ENCODE measurements at regions not wholly inside any gene's neighbourhood (a gene's known extent, or its start where the extent isn't known, plus 50 kb on each side); places are given as distances from the start of the nearest gene placed in this dataset.

DNA sequence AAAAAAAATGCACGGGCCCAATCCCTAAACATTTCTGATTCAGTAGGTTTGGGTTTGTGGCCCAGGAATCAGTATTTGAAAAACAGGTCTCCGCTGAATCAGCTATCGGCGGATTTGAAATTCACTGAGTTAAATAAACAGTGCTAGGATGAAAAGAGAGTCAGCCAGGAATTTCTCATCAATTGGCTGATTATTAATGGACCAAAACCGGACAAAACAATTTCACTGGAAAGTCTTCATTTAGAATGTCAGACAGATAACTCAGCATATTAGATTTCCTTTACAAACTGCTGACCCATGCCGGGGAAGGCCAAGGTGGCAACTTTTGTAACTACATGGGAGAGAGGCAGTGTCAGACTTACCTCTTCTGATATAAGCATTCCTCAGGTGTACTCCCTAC is 99.4 kb upstream of the LSM6 start (continued):
- TF ChIP-seq, protein P1, sequence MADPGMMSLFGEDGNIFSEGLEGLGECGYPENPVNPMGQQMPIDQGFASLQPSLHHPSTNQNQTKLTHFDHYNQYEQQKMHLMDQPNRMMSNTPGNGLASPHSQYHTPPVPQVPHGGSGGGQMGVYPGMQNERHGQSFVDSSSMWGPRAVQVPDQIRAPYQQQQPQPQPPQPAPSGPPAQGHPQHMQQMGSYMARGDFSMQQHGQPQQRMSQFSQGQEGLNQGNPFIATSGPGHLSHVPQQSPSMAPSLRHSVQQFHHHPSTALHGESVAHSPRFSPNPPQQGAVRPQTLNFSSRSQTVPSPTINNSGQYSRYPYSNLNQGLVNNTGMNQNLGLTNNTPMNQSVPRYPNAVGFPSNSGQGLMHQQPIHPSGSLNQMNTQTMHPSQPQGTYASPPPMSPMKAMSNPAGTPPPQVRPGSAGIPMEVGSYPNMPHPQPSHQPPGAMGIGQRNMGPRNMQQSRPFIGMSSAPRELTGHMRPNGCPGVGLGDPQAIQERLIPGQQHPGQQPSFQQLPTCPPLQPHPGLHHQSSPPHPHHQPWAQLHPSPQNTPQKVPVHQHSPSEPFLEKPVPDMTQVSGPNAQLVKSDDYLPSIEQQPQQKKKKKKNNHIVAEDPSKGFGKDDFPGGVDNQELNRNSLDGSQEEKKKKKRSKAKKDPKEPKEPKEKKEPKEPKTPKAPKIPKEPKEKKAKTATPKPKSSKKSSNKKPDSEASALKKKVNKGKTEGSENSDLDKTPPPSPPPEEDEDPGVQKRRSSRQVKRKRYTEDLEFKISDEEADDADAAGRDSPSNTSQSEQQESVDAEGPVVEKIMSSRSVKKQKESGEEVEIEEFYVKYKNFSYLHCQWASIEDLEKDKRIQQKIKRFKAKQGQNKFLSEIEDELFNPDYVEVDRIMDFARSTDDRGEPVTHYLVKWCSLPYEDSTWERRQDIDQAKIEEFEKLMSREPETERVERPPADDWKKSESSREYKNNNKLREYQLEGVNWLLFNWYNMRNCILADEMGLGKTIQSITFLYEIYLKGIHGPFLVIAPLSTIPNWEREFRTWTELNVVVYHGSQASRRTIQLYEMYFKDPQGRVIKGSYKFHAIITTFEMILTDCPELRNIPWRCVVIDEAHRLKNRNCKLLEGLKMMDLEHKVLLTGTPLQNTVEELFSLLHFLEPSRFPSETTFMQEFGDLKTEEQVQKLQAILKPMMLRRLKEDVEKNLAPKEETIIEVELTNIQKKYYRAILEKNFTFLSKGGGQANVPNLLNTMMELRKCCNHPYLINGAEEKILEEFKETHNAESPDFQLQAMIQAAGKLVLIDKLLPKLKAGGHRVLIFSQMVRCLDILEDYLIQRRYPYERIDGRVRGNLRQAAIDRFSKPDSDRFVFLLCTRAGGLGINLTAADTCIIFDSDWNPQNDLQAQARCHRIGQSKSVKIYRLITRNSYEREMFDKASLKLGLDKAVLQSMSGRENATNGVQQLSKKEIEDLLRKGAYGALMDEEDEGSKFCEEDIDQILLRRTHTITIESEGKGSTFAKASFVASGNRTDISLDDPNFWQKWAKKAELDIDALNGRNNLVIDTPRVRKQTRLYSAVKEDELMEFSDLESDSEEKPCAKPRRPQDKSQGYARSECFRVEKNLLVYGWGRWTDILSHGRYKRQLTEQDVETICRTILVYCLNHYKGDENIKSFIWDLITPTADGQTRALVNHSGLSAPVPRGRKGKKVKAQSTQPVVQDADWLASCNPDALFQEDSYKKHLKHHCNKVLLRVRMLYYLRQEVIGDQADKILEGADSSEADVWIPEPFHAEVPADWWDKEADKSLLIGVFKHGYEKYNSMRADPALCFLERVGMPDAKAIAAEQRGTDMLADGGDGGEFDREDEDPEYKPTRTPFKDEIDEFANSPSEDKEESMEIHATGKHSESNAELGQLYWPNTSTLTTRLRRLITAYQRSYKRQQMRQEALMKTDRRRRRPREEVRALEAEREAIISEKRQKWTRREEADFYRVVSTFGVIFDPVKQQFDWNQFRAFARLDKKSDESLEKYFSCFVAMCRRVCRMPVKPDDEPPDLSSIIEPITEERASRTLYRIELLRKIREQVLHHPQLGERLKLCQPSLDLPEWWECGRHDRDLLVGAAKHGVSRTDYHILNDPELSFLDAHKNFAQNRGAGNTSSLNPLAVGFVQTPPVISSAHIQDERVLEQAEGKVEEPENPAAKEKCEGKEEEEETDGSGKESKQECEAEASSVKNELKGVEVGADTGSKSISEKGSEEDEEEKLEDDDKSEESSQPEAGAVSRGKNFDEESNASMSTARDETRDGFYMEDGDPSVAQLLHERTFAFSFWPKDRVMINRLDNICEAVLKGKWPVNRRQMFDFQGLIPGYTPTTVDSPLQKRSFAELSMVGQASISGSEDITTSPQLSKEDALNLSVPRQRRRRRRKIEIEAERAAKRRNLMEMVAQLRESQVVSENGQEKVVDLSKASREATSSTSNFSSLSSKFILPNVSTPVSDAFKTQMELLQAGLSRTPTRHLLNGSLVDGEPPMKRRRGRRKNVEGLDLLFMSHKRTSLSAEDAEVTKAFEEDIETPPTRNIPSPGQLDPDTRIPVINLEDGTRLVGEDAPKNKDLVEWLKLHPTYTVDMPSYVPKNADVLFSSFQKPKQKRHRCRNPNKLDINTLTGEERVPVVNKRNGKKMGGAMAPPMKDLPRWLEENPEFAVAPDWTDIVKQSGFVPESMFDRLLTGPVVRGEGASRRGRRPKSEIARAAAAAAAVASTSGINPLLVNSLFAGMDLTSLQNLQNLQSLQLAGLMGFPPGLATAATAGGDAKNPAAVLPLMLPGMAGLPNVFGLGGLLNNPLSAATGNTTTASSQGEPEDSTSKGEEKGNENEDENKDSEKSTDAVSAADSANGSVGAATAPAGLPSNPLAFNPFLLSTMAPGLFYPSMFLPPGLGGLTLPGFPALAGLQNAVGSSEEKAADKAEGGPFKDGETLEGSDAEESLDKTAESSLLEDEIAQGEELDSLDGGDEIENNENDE (IDR thresholded peaks at IDR 0.05; ENCODE audit: insufficient replicate concordance, low read length): no peak
- no peak for TF ChIP-seq TCF12 (IDR thresholded peaks at IDR 0.05; ENCODE audit: low read depth, low read length)
- TF ChIP-seq CEBPB (IDR thresholded peaks at IDR 0.05; ENCODE audit: low read depth, low read length): no peak
- TF ChIP-seq SIN3A (conservative IDR thresholded peaks at IDR 0.05 in 1 of 2, IDR thresholded peaks at IDR 0.05 in 1 of 2; ENCODE audit: low read depth in 1 of 2, low read length in 2 of 2): no peak
- TF ChIP-seq POLR2A (IDR thresholded peaks at IDR 0.05; ENCODE audit: control extremely low read depth in 1 of 2, low read depth in 2 of 2, low read length in 2 of 2): no peak
- TF ChIP-seq TAF7 (optimal IDR thresholded peaks at IDR 0.05; ENCODE audit: borderline replicate concordance, low read depth, low read length): no peak
- TF ChIP-seq ZNF274 (IDR thresholded peaks at IDR 0.05; ENCODE audit: borderline replicate concordance, extremely low read depth, low read length): no peak
- TF ChIP-seq, protein P2, sequence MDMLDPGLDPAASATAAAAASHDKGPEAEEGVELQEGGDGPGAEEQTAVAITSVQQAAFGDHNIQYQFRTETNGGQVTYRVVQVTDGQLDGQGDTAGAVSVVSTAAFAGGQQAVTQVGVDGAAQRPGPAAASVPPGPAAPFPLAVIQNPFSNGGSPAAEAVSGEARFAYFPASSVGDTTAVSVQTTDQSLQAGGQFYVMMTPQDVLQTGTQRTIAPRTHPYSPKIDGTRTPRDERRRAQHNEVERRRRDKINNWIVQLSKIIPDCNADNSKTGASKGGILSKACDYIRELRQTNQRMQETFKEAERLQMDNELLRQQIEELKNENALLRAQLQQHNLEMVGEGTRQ (IDR thresholded peaks at IDR 0.05; ENCODE audit: low read length): no peak
- TF ChIP-seq EP300 (IDR thresholded peaks at IDR 0.05; ENCODE audit: borderline replicate concordance in 1 of 2, low read depth in 2 of 2, low read length in 2 of 2): no peak
- TF ChIP-seq PHF8 (conservative IDR thresholded peaks at IDR 0.05; ENCODE audit: low read depth, low read length): no peak
- no peak for TF ChIP-seq BACH1 (IDR thresholded peaks at IDR 0.05; ENCODE audit: low read length)

Data from H1 (cell line).